HCT116 (cell line): ENCODE measurements at regions not wholly inside any gene's neighbourhood (a gene's known extent, or its start where the extent isn't known, plus 50 kb on each side); places are given as distances from the start of the nearest gene placed in this dataset.

Source experiments
- EGR1 ChIP-seq: IDR thresholded peaks from 2 replicates; pipeline ENCODE4 v1.6.1; 2012; ENCODE audit warnings: low read depth
- ELF1 ChIP-seq: IDR thresholded peaks from 2 replicates; pipeline ENCODE4 v1.6.1; 2012; ENCODE audit warnings: low read depth, borderline replicate concordance
- EZH2 ChIP-seq: fragments of 200-600 bp; sonication (generic); IDR thresholded peaks from 2 replicates; pipeline ENCODE4 v1.6.1; 2017; ENCODE audit warnings: antibody characterized with exemption, mixed run types
- POLR2A ChIP-seq: IDR thresholded peaks from 2 replicates; pipeline ENCODE4 v1.7.0; 2011; ENCODE audit warnings: borderline replicate concordance; ENCODE audit not compliant: insufficient read depth, insufficient read length; ENCODE audit errors: extremely low read depth
- POLR2AphosphoS5 ChIP-seq: IDR thresholded peaks from 2 replicates; pipeline ENCODE4 v1.6.1; 2011; ENCODE audit warnings: mild to moderate bottlenecking, low read depth, low read length, moderate library complexity
- RAD21 ChIP-seq: IDR thresholded peaks from 2 replicates; pipeline ENCODE4 v1.6.1; 2012; ENCODE audit warnings: low read depth, mild to moderate bottlenecking
- TCF7L2 ChIP-seq: IDR thresholded peaks from 2 replicates; pipeline ENCODE4 v1.7.0; 2011; ENCODE audit warnings: borderline replicate concordance, inconsistent platforms; ENCODE audit not compliant: insufficient read depth, insufficient read length; ENCODE audit errors: extremely low read depth
- YY1 ChIP-seq: IDR thresholded peaks from 2 replicates; pipeline ENCODE4 v1.6.1; 2011; ENCODE audit warnings: low read length, low read depth, moderate library complexity, mild to moderate bottlenecking; ENCODE audit not compliant: insufficient replicate concordance; ENCODE audit errors: extremely low read depth
- TF ChIP-seq, protein P1 (sequence below), 3 experiments: fragments of 200-600 bp in 1 of 3; sonication (generic) in 1 of 3; IDR thresholded peaks in 2 of 3; conservative IDR thresholded peaks in 1 of 3; 2 replicates each; pipeline ENCODE4 v1.5.1; 2012 to 2017; ENCODE audit warnings: low read depth in 2 of 3, low read length in 2 of 3, antibody characterized with exemption in 1 of 3, borderline replicate concordance in 1 of 3, control low read depth in 1 of 3, mild to moderate bottlenecking in 1 of 3, mixed read lengths in 1 of 3, mixed run types in 1 of 3, moderate library complexity in 1 of 3; ENCODE audit not compliant: insufficient read depth in 1 of 3
- TF ChIP-seq, protein P2 (sequence below): IDR thresholded peaks from 2 replicates; pipeline ENCODE4 v1.6.1; 2012

DNA sequence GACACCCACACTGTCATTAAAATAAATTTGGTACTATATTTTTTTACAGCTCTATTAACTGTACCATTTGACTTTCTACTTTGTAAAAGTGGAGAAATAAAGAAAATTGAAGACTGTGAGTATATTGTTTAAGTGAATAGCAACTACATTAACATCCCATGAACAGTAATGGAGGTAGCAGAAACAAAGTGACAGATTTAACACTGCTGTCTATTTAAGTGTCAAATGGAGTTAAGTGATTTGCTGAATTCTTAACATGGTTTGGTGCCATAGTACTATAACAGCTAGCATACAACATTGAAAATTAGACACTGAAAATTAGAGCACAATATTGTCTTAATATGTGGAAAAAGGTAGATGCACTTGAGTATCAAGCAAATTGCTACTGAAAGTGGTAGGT is 76.2 kb downstream of the C4orf33 start:
- TF ChIP-seq YY1 (no peak), TCF7L2 (no peak), ELF1 (no peak), POLR2A (no peak), RAD21 (no peak), POLR2AphosphoS5 (no peak), EGR1 (no peak), EZH2 (no peak)
- TF ChIP-seq, protein P1, sequence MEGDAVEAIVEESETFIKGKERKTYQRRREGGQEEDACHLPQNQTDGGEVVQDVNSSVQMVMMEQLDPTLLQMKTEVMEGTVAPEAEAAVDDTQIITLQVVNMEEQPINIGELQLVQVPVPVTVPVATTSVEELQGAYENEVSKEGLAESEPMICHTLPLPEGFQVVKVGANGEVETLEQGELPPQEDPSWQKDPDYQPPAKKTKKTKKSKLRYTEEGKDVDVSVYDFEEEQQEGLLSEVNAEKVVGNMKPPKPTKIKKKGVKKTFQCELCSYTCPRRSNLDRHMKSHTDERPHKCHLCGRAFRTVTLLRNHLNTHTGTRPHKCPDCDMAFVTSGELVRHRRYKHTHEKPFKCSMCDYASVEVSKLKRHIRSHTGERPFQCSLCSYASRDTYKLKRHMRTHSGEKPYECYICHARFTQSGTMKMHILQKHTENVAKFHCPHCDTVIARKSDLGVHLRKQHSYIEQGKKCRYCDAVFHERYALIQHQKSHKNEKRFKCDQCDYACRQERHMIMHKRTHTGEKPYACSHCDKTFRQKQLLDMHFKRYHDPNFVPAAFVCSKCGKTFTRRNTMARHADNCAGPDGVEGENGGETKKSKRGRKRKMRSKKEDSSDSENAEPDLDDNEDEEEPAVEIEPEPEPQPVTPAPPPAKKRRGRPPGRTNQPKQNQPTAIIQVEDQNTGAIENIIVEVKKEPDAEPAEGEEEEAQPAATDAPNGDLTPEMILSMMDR (IDR thresholded peaks at IDR 0.05 in 2 of 3, conservative IDR thresholded peaks at IDR 0.05 in 1 of 3; ENCODE audit: borderline replicate concordance in 1 of 3, insufficient read depth in 1 of 3, low read depth in 2 of 3, low read length in 2 of 3): no peak
- TF ChIP-seq, protein P2, sequence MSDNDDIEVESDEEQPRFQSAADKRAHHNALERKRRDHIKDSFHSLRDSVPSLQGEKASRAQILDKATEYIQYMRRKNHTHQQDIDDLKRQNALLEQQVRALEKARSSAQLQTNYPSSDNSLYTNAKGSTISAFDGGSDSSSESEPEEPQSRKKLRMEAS: no peak
